RWPE2 (cell line): ENCODE measurements at regions not wholly inside any gene's neighbourhood (a gene's known extent, or its start where the extent isn't known, plus 50 kb on each side); places are given as distances from the start of the nearest gene placed in this dataset.

Experiments
- ATAC-seq: fragments of 200-7000 bp; cut with Tn5 transposase; 3 replicates; pipeline ENCODE4 v1.9.1; 2021; ENCODE audit warnings: low read depth
- DNase-seq: peaks from one replicate; pipeline ENCODE4 v3.0.0-alpha.2; 2020; ENCODE audit warnings: low spot score
- H3K27ac ChIP-seq: fragments of 450-650 bp; 2 replicates; pipeline ENCODE4 v1.5.1; 2017; ENCODE audit warnings: mild to moderate bottlenecking; ENCODE audit not compliant: poor library complexity, severe bottlenecking
- H3K27me3 ChIP-seq: fragments of 250-450 bp; sonication (Bioruptor Pico); 2 replicates; pipeline ENCODE4 v1.5.1; 2021; ENCODE audit warnings: mild to moderate bottlenecking, moderate library complexity; ENCODE audit not compliant: insufficient read depth, poor library complexity, severe bottlenecking
- H3K36me3 ChIP-seq: fragments of 250-450 bp; sonication (Bioruptor Pico); 2 replicates; pipeline ENCODE4 v1.5.1; 2020; ENCODE audit warnings: low read depth, mild to moderate bottlenecking, moderate library complexity
- H3K4me1 ChIP-seq: fragments of 250-450 bp; sonication (Bioruptor Pico); 2 replicates; pipeline ENCODE4 v1.5.1; 2021; ENCODE audit warnings: mild to moderate bottlenecking, moderate library complexity; ENCODE audit not compliant: insufficient read depth, poor library complexity, severe bottlenecking
- H3K4me3 ChIP-seq: fragments of 250-450 bp; sonication (Bioruptor Pico); 2 replicates; pipeline ENCODE4 v1.5.1; 2021; ENCODE audit warnings: mild to moderate bottlenecking, moderate library complexity; ENCODE audit not compliant: severe bottlenecking
- H3K9me3 ChIP-seq: fragments of 250-450 bp; sonication (Bioruptor Pico); 2 replicates; pipeline ENCODE4 v1.5.1; 2021; ENCODE audit warnings: mild to moderate bottlenecking, moderate library complexity; ENCODE audit not compliant: severe bottlenecking
- TF ChIP-seq, protein P1 (sequence below): fragments of 450-650 bp; IDR thresholded peaks from one replicate; pipeline ENCODE4 v1.5.1; 2017; ENCODE audit warnings: mild to moderate bottlenecking, moderate library complexity; ENCODE audit not compliant: poor library complexity, severe bottlenecking

DNA sequence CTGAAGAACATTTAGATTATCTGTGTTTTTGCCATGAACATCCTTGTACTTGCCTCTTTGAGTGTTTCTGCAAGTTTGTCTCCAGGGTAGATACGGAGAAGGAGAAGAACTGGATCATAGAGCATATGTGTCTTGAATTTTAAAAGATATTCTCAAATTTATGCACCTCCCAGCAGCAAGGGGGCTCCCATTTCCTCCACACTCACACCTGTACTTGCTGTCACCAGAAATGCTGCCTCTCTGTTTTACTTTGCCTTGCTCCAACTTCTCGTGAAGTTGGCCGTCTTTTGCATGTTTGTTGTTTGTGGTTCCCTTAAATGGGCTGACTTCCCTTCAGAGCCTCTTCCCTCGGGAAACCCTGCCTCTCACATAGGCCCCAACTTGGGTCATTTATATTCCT, 171.0 kb downstream of the TFAP2C start:
- no peaks in the 10 kb centered on the region for H3K27me3 ChIP-seq
- H3K36me3 ChIP-seq: no peaks in the 10 kb centered on the region
- H3K9me3 ChIP-seq: peaks cover 5% of the 10 kb centered on the region

DNA sequence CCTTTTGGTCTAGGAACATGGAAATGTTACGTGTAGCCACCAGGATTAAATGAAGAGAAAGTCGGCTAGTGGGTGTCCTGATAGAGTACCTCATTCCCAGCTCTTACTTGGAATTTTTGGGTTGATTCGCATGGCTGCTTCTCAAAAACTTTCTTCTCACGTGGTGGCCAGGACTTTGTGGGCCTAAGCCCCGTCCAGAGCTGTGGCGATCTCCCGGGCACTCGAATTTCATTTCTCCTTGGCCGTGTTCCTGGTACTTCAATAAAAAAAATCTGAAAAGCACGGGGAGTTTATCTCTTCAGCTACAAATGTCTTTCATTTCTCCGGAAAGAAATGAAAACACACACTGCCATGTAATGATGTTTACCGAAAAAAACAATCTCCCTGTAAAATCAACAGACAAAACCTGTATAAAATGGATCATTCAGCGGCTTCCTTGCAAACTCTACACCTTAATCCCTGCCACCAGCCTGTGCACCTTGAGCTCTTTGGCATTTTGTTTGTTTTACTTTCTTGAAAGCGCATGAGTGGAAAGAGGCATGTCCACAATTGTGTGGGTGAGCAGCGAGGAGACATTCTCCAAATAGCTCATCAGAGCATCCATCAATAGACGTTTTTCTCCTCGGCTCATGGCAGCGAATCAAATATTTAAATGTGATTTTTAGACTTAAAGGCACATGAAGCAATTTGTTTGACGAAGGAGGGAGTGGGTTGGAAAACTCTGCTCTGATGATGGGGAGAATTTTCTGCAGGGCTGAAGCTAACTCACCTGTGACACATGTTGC, 173.1 kb downstream of the TFAP2C start:
- no peak for ATAC-seq
- Histone ChIP-seq H3K27ac (no peak overlapping the region), H3K27me3 (no peaks in the 10 kb centered on the region), H3K4me1 (peaks cover 13% of the 10 kb centered on the region), H3K4me3 (no peak overlapping the region), H3K9me3 (peaks cover 5% of the 10 kb centered on the region), H3K36me3 (no peaks in the 10 kb centered on the region)
- no peak for DNase-seq
- TF ChIP-seq, protein P1, sequence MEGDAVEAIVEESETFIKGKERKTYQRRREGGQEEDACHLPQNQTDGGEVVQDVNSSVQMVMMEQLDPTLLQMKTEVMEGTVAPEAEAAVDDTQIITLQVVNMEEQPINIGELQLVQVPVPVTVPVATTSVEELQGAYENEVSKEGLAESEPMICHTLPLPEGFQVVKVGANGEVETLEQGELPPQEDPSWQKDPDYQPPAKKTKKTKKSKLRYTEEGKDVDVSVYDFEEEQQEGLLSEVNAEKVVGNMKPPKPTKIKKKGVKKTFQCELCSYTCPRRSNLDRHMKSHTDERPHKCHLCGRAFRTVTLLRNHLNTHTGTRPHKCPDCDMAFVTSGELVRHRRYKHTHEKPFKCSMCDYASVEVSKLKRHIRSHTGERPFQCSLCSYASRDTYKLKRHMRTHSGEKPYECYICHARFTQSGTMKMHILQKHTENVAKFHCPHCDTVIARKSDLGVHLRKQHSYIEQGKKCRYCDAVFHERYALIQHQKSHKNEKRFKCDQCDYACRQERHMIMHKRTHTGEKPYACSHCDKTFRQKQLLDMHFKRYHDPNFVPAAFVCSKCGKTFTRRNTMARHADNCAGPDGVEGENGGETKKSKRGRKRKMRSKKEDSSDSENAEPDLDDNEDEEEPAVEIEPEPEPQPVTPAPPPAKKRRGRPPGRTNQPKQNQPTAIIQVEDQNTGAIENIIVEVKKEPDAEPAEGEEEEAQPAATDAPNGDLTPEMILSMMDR: no peak

More for the DNA sequence above, 171.0 kb downstream of the TFAP2C start:
- TF ChIP-seq, protein P1: peak; percentile 37
- no peak for DNase-seq
- no peak for ATAC-seq
- Histone ChIP-seq H3K4me1 (peaks cover 12% of the 10 kb centered on the region), H3K27ac (no peak overlapping the region), H3K4me3 (no peak overlapping the region)

DNA sequence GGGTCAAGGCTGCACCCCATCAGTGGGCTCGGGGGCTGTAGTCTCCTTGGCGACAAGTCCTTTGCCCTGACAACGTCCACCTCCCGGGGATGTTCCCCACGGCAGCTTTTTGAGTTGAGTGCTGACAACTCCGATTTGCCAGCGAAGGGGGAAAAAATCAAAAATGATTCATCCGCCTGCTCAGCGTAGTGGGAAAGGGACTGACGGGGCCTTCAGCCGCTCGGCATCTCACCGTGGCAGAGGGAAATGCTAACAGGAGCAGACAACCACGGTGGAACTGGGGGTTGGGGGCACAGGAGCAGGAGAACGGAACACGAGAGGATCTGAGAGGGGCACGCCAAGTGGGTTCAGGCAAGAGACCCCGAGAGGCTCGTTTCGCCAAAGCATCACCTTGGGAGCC, 173.7 kb downstream of the TFAP2C start:
- TF ChIP-seq, protein P1: no peak
- ATAC-seq (no peak), DNase-seq (peak; percentile 79)
- peaks cover 5% of the 10 kb centered on the region for H3K9me3 ChIP-seq
- no peak overlapping the region for H3K27ac ChIP-seq
- no peaks in the 10 kb centered on the region for H3K27me3 ChIP-seq
- H3K4me1 ChIP-seq: peaks cover 14% of the 10 kb centered on the region
- H3K4me3 ChIP-seq: no peak overlapping the region
- H3K36me3 ChIP-seq: no peaks in the 10 kb centered on the region

DNA sequence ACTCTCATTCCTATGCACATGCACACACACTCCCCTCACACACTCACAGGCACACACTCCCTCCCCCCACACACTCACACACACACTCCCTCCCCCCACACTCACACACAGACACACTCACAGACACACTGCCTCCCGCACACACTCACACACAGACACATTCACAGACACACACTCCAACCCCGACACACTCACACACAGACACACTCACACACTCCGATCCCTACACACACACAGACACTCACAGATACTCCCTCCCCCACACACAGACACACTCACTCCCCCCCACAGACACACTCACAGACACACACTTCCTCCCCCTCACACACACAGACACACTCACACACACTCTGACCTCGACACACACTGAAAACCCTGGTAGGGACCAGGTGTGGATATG, 176.2 kb downstream of the TFAP2C start:
- no peaks in the 10 kb centered on the region for H3K36me3 ChIP-seq
- H3K9me3 ChIP-seq: no peaks in the 10 kb centered on the region
- DNase-seq (no peak), ATAC-seq (no peak)
- no peaks in the 10 kb centered on the region for H3K27me3 ChIP-seq
- TF ChIP-seq, protein P1: no peak
- H3K27ac ChIP-seq: peak overlapping the region; percentile 68
- H3K4me1 ChIP-seq: peaks cover 31% of the 10 kb centered on the region
- H3K4me3 ChIP-seq: no peak overlapping the region

DNA sequence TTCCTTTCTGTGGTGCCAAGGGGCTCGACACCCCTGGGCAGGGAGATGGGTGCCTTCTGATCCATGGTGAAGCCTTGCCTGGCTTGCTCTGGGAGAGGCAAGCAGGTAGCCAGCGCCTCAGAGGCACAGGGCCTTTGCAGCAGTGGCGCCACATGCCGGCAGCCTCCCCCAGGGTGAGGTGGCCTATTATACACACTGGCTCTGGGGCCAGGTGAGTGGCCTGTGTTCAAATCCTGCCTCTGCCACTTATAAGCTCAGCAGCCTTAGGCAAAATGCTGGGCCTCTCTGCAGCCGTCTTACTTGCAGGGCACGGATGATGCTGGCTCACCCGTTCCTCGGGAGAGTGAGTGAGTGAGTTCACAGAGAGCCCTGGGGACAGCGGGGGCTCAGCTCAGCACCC, 176.9 kb downstream of the TFAP2C start:
- H3K27me3 ChIP-seq: no peaks in the 10 kb centered on the region
- peaks cover 31% of the 10 kb centered on the region for H3K4me1 ChIP-seq
- TF ChIP-seq, protein P1: no peak
- no peak overlapping the region for H3K27ac ChIP-seq
- H3K36me3 ChIP-seq: no peaks in the 10 kb centered on the region
- no peaks in the 10 kb centered on the region for H3K9me3 ChIP-seq
- ATAC-seq: no peak
- DNase-seq: no peak
- no peak overlapping the region for H3K4me3 ChIP-seq
